ENCODE measurements at regions not wholly inside any gene's neighbourhood (a gene's known extent, or its start where the extent isn't known, plus 50 kb on each side); places are given as distances from the start of the nearest gene placed in this dataset.

DNA sequence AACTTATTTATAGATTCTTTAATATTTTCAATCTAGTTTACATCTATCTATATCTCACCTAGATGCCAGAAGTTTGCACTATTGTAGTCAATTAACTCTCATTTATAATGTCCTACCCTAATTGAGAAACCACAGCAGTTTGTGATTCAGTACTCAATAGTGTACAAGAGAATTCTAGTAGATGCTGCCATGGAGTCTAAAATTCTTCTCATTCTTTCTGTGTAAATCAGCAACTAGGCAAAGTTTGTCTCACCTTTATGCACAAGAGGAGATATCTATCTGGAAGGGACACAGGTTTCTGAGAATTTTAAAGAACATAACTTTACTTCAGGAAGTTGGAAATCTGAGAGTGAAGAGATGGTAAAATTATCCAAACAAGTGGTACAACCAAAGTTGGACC is 173.0 kb upstream of the FBXL7 start:
- TF ChIP-seq, protein P1, sequence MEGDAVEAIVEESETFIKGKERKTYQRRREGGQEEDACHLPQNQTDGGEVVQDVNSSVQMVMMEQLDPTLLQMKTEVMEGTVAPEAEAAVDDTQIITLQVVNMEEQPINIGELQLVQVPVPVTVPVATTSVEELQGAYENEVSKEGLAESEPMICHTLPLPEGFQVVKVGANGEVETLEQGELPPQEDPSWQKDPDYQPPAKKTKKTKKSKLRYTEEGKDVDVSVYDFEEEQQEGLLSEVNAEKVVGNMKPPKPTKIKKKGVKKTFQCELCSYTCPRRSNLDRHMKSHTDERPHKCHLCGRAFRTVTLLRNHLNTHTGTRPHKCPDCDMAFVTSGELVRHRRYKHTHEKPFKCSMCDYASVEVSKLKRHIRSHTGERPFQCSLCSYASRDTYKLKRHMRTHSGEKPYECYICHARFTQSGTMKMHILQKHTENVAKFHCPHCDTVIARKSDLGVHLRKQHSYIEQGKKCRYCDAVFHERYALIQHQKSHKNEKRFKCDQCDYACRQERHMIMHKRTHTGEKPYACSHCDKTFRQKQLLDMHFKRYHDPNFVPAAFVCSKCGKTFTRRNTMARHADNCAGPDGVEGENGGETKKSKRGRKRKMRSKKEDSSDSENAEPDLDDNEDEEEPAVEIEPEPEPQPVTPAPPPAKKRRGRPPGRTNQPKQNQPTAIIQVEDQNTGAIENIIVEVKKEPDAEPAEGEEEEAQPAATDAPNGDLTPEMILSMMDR (conservative IDR thresholded peaks at IDR 0.05; ENCODE audit: low read depth, low read length) = no peak
- no peak for TF ChIP-seq EZH2 (IDR thresholded peaks at IDR 0.05; ENCODE audit: low read length, unreplicated experiment)
- TF ChIP-seq EZH2phosphoT487 (IDR thresholded peaks at IDR 0.05; ENCODE audit: borderline replicate concordance, low read length) = no peak

Measured in PC-3 (cell line).